ENCODE measurements at regions not wholly inside any gene's neighbourhood (a gene's known extent, or its start where the extent isn't known, plus 50 kb on each side); places are given as distances from the start of the nearest gene placed in this dataset.

- no peak for FAIRE-seq
- no peak overlapping the region for H3K4me3 ChIP-seq (ENCODE audit: low read length in 3 of 3)
- no peak overlapping the region for H3K27ac ChIP-seq (ENCODE audit: low read depth in 2 of 2, low read length in 2 of 2)
- H3K27me3 ChIP-seq (ENCODE audit: control insufficient read depth, insufficient read depth, low read length): no peaks in the 10 kb centered on the region
- H3K36me3 ChIP-seq (ENCODE audit: control insufficient read depth in 2 of 3, insufficient read depth in 3 of 3, low read length in 3 of 3): no peaks in the 10 kb centered on the region
- peaks cover 0 to 12% (median 0%) of the 10 kb centered on the region in 3 donors for H3K4me1 ChIP-seq (ENCODE audit: control insufficient read depth in 2 of 3, insufficient read depth in 2 of 3, low read depth in 1 of 3, low read length in 3 of 3)
- no peak for DNase-seq
- intact Hi-C loops (cut with DNase I): no loop called here
- H3K9ac ChIP-seq (ENCODE audit: low read length in 3 of 3): no peak overlapping the region
- no peaks in the 10 kb centered on the region for H3K9me3 ChIP-seq (ENCODE audit: control insufficient read depth in 2 of 3, insufficient read depth in 1 of 3, low read length in 3 of 3)
- TF ChIP-seq, protein P1, sequence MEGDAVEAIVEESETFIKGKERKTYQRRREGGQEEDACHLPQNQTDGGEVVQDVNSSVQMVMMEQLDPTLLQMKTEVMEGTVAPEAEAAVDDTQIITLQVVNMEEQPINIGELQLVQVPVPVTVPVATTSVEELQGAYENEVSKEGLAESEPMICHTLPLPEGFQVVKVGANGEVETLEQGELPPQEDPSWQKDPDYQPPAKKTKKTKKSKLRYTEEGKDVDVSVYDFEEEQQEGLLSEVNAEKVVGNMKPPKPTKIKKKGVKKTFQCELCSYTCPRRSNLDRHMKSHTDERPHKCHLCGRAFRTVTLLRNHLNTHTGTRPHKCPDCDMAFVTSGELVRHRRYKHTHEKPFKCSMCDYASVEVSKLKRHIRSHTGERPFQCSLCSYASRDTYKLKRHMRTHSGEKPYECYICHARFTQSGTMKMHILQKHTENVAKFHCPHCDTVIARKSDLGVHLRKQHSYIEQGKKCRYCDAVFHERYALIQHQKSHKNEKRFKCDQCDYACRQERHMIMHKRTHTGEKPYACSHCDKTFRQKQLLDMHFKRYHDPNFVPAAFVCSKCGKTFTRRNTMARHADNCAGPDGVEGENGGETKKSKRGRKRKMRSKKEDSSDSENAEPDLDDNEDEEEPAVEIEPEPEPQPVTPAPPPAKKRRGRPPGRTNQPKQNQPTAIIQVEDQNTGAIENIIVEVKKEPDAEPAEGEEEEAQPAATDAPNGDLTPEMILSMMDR (IDR thresholded peaks at IDR 0.05; ENCODE audit: borderline replicate concordance, extremely low read depth, insufficient read depth): no peak
These were observed 126.3 kb upstream of the CHST15 start for GRCh38 chr10:124219655-124220054.

GRCh38 chr10:124219062-124219461 is 125.7 kb upstream of the CHST15 start:
- FAIRE-seq: no peak

DNA sequence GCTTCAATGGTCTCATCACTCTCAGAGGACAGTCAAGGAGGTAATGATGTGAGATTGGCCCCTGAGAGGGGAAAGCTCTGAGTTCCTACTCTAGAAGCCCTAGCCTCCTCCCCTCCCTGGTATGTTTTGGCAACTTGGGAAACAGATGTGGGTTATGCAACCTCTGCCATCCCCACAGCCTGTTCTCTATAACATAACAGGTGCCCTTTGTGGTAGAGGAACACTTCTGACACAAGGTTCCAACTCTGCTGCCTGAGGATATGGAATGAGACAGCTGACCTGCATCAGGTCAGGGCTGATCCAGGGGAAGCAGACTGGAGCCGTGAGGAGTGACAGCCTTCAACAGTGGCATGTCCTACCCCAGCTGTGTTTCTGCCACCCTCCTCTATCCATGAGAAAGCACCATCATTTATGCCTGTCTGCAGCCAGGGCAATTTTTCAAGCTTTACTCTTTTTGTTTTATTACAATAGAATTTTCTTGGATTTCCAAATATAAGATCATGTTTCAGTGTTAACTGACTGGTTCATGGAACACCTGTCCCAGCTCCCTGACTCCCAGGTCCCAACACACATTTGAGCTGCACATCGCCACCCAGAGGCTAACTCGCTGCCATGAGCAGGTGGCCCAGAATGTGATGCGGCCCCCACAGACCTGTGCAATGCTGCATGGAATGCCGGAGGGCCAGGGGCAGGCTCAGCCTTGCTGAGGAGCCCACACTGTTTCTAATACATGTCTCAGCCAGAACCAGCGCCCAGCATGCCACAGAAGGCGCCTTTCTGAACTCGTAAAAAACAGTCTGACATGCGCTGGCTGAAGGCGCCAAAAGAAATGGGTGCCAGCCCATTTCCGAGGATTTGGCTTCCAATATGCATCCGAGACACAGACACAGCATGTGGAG is 124.8 kb upstream of the CHST15 start:
- peaks cover 0 to 12% (median 0%) of the 10 kb centered on the region in 3 donors for H3K4me1 ChIP-seq (ENCODE audit: control insufficient read depth in 2 of 3, insufficient read depth in 2 of 3, low read depth in 1 of 3, low read length in 3 of 3)
- H3K4me3 ChIP-seq (ENCODE audit: low read length in 3 of 3): no peak overlapping the region
- H3K9me3 ChIP-seq (ENCODE audit: control insufficient read depth in 2 of 3, insufficient read depth in 1 of 3, low read length in 3 of 3): no peaks in the 10 kb centered on the region
- no peak overlapping the region for H3K9ac ChIP-seq (ENCODE audit: low read length in 3 of 3)
- intact Hi-C loops (cut with DNase I): no loop called here
- TF ChIP-seq, protein P1 (IDR thresholded peaks at IDR 0.05; ENCODE audit: borderline replicate concordance, extremely low read depth, insufficient read depth): no peak
- H3K27me3 ChIP-seq (ENCODE audit: control insufficient read depth, insufficient read depth, low read length): no peaks in the 10 kb centered on the region
- DNase-seq (peak in 2 of 5 donors; percentile 44 to 46), FAIRE-seq (no peak)
- no peak overlapping the region for H3K27ac ChIP-seq (ENCODE audit: low read depth in 2 of 2, low read length in 2 of 2)
- no peaks in the 10 kb centered on the region for H3K36me3 ChIP-seq (ENCODE audit: control insufficient read depth in 2 of 3, insufficient read depth in 3 of 3, low read length in 3 of 3)

More at GRCh38 chr10:124219062-124219461, 125.7 kb upstream of the CHST15 start:
- TF ChIP-seq, protein P1 (IDR thresholded peaks at IDR 0.05; ENCODE audit: borderline replicate concordance, extremely low read depth, insufficient read depth): no peak
- H3K36me3 ChIP-seq (ENCODE audit: control insufficient read depth in 2 of 3, insufficient read depth in 3 of 3, low read length in 3 of 3): no peaks in the 10 kb centered on the region
- H3K27ac ChIP-seq (ENCODE audit: low read depth in 2 of 2, low read length in 2 of 2): no peak overlapping the region
- intact Hi-C loops (cut with DNase I): no loop called here
- H3K4me3 ChIP-seq (ENCODE audit: low read length in 3 of 3): no peak overlapping the region
- DNase-seq: no peak
- peaks cover 0 to 12% (median 0%) of the 10 kb centered on the region in 3 donors for H3K4me1 ChIP-seq (ENCODE audit: control insufficient read depth in 2 of 3, insufficient read depth in 2 of 3, low read depth in 1 of 3, low read length in 3 of 3)
- no peaks in the 10 kb centered on the region for H3K27me3 ChIP-seq (ENCODE audit: control insufficient read depth, insufficient read depth, low read length)
- no peaks in the 10 kb centered on the region for H3K9me3 ChIP-seq (ENCODE audit: control insufficient read depth in 2 of 3, insufficient read depth in 1 of 3, low read length in 3 of 3)
- no peak overlapping the region for H3K9ac ChIP-seq (ENCODE audit: low read length in 3 of 3)

All from kidney (tissue), 13 donors.